ENCODE measurements at regions not wholly inside any gene's neighbourhood (a gene's known extent, or its start where the extent isn't known, plus 50 kb on each side); places are given as distances from the start of the nearest gene placed in this dataset.
A peak's percentile ranks its signal among the peaks of the same experiment; 100 is the strongest.
"Not testable (repeated sequence)": the region's sequence is repeated elsewhere in the genome, so short reads cannot be mapped to it uniquely, and the experiment has no call there.

DNA sequence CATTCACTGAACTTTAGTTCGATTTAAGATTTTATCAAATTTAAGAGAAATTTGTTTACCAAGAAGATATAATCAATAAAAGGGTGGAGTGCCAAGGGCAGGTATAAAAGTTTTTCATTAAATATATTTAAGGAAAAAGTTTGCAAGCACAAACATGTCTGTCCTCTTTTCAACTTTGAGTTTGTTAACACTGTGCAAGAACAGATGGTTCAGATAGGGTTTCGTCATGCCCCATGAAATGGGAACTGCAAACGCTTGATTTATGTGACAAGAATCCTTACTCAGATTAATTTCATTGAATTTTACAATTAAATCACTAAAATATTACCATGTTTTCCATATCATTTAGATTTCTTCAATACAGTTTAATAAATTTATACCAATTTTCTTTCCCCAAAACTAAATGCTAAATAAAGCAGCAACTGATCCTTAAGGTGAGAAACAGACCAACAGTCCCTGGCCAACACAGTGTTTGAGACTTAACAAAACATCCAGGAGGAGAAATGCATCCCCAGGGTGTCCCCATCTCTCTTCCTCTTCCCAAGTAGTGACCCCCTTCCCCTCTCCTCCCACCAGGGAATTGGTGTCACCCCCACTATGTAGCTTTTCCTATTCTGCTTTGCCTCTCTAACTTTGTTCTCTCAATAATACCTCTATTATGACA is 292.9 kb downstream of the LTN1 start:
- DNase-seq: peak in 1 of 2 experiments; percentile 26

DNA sequence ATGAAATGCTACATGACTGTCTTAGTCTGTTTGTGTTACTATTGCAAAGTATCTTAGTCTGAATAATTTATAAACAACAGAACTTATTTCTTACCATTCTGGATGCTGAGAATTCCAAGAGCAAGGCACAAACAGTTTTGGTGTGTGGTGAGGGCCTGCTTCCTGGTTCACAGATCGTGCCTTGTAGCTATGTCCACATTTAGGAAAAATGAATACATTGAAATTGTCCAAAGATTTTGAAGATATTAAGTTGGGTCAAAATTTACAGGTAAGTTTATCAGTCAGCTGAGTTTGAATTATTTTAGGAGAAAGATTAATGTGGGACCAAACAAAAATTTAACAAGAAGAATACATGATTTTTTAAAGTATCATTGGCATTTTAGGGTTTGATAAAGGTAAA is 293.5 kb downstream of the LTN1 start:
- no peak for DNase-seq

DNA sequence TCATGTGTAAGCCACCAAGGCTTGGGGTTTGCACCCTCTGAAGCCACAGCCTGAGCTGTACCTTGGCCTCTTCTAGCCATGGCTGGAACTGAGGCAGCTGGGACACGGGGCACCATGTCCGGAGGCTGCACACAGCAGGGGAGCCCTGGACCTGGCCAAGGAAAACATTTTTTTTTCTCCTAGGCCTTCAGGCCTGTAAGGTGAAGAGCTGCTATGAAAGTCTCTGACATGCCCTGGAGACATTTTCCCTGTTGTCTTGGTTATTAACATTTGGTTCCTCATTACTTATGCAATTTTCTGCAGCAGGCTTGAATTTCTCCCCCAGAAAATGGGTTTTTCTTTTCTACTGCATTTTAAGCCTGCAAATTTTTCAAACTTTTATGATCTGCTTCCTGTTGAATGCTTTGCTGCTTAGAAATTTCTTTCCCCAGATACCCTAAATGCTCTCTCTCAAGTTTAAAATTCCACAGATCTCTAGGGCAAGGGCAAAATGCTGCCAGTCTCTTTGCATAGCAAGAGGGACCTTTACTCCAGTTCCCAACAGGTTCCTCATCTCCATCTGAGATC is 295.8 kb downstream of the LTN1 start:
- DNase-seq: no peak

DNA sequence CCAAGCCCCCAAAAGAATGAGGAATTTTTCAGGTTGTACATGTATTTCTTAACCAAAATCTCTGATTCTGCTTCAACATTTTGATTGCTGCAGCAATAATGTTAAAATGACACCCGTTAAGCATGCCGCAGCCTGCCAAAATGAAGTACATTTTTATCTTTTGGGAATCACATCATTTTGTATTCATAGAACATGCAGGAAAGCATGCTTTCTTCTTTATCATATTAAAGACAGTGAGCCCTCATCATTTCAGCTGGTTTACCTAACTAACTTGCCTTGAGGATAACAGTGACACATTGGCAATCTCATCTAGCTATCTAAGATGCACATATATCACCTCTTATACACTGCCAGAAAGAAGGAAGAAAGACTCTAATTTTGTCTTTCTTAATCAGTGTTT is 299.2 kb downstream of the LTN1 start:
- no peak for DNase-seq

DNA sequence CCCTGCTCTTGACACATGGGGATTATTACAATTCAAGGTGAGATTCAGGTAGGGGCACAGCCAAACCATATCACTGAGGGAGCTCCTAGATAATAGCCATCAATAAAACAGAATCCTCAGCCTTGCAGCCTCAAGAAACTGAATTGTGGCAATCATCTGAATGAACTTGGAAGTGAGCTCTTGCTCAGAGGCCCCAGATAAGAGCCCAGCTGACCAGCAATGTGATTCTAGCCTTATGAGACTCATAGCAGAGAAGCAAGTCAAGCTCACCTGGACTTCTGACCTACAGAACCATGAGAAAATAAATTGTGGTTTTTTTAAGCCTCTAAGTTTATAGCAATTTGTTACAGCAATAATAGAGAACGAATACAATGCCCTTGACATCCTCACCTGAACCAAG is 302.5 kb downstream of the LTN1 start:
- no peak for DNase-seq

DNA sequence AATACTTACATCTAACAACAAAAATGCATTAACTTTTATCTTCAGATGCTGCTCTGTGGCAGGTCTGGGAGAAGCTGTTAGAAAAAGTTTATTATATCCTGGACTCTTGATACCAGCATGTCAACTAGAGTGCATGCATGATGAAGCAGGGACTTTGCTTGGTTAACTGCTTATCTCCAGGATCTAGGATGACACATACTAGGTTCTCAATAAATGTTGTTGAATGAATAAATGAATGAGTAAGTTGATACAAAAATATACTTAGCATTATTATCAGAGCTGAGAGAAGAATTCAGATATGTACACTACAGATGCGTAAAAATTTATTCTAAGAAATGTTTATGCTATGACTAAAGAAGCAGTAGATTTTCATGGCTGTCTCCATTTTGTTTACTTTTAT is 304.3 kb downstream of the LTN1 start:
- DNase-seq: no peak

DNA sequence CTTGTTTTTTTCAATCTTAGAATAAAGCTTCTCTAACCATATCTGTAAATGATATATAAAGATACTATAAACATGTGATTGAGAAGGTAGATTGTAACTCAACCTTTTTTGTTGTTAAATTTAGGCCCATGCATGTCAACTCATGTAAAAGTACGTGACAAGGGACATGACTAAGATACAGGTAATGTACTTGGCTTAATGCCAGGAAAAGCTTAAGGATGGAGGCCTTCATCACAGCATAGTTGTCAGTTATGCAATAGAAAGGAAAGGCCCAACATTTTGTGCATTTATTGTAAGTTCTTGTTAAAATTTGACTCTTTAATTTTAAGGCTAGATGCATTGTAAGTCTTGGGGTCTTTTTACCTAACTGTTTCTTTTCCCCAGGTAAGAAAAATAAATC is 305.1 kb downstream of the LTN1 start:
- DNase-seq: peak in 1 of 2 experiments; percentile 2

DNA sequence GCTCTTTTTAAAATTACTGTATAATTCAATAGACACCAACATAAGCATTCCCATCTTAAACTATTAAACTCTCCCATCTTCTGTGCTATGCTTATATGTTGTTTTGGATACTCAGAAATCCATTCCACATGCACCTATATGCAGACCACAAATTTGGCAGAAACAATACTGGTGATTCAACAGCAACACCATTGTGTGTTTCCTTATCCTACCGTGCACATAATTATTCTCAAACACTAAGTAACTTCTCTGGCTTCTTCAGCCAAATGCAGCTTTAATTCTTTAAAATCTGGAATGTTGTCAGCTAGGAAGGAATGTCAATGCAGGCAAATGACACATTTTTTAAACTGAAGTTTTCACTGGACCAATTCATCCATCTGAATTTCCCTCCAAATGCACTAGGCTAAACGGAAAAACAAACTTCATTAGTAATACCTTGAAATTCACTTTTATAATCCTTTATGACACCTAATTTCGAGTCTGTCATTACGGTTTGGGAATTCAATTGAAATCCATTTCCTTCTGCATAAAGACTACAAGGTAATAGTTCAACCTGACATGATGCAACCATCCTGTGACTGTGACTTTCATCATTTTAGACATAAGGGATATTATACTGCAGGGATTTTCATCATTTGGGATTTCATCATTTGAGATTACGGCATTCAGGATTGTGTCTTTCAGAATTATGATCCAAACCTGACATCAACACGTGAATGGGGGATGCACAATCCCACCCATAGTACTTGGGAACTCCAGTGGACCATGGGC is 308.5 kb downstream of the LTN1 start:
- DNase-seq: no peak

DNA sequence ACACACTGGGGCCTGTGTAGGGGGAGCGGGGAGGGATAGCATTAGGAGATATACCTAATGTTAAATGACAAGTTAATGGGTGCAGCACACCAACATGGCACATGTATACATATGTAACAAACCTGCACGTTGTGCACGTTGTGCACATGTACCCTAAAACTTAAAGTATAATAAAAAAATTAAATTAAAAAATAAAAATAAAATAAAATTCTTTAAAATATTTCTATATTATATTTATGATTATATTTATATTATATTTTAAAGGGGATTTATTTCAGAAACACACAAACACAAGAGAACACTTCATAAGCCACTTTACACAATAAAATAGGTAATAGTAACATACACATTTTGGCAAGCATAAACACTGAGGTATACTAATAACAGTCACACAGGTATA is 309.8 kb downstream of the LTN1 start:
- not testable (repeated sequence) for DNase-seq

DNA sequence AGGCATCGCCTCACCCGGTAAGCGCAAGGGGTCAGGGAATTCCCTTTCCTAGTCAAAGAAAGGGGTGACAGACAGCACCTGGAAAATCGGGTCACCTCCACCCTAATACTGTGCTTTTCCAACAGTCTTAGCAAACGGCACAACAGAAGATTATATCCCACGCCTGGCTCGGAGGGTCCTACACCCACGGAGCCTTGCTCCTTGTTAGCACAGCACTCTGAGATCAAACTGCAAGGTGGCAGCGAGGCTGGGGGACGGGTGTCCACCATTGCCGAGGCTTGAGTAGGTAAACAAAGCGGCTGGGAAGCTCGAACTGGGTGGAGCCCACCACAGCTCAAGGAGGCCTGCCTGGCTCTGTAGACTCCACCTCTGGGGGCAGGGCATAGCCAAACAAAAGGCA is 315.6 kb downstream of the LTN1 start:
- not testable (repeated sequence) for DNase-seq

DNA sequence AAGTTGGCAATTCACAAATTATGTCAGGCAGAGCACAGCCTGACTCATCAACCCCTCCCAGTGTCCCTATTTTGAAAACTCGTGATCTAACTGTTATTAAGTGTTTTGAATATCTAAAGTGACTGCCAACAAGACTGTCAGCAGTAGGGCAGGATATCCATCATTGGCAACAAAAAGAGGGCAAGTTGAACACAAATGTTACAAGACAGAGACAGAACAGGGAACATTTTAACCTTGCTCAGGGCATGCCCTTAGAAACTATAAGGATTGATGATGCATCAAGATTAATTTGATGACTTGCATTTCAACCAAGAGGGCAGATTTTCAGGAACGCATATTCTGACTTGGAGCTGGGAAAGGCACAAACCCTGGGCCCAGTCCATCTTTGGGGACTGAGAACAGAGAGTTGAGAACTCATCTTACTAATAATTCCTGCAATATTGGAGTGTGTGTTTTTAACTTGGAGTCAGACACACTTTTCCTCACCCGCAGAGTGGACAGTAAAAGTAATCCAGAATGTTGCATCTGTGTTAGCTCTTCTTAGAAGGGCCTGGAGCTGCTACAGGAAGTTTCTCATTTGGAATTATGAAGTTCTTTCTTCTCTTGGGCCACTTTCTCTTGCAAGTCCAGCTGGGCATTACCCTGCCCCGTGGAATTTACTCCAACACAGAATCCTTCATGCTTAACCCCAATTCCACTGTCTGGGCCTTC is 317.2 kb downstream of the LTN1 start:
- no peak for DNase-seq

DNA sequence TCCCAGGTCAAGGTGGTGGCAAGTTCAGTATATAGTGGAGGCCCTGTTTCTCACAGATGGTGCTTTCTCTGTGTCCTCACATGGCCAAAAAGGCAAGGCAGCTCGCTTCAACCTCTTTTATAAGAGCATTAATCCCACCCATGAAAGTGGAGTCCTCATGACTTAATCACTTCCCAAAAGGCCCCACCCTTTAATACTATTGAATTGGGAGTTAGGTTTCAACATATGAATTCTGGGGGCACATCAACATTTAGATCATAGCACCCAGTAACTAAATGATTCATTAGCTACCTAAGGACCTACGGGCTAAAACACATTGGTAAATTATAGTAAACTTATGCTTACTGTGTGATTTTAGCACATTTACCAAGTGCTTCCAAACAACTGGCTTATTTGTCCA is 317.9 kb downstream of the LTN1 start:
- no peak for DNase-seq

DNA sequence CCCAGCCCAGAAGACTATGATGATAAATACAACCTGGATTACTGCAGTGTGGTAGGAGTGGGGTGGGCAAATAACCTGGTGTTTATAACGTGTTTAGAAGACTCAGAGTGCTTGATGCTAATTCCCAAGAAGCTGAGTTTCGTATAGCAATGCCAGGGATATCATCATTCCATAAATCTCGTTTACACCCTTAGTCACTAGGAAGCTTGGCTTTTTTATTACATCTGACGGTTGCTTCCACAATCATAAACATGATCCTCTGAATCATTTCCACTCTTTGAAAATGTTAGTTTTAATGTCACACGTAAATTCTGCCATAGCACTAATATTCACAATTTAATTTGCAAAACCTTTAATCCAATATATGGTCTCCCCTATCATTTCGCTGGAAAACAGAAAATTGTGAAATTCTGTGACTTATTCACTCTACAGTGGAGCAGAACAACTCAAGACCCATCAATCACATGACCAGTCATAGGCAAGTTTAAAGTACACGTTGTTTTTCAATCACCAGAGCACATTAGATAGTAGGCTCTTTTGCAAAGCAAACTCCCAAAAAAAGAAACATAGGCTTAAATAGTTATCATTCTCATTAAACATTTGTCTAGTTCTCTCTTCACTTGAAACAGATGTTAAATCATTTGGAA is 321.0 kb downstream of the LTN1 start:
- no peak for DNase-seq

DNA sequence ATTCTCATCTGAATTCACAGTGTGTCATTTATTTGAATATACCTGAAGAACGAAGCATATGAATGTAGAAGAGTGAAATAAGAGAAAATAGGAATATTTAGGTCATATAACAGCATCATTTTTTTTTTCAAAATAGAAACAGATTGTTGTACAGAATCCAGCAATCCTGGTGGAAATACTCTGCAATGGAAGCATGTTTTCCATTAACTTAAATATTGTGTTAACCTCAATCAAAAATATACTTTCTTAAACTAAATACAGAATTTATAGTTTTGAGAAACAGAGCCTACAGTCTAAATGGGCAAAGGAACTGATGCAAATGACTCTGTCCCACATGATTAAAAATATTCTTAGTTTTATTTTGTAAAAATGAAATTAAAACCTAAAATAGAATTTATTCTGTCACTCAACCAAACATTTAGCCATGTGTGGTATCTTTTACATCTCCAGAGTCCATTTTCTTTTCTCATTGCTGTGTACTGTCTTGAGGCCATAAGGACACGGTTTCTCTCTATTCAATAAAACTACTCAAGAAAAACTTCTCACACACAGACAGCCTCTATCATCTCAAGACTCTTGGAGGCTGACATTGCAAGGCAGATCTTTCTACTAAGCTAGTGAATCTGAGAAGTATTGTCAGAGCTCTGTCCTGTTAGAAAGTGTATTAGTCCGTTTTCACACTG is 322.6 kb downstream of the LTN1 start:
- no peak for DNase-seq

DNA sequence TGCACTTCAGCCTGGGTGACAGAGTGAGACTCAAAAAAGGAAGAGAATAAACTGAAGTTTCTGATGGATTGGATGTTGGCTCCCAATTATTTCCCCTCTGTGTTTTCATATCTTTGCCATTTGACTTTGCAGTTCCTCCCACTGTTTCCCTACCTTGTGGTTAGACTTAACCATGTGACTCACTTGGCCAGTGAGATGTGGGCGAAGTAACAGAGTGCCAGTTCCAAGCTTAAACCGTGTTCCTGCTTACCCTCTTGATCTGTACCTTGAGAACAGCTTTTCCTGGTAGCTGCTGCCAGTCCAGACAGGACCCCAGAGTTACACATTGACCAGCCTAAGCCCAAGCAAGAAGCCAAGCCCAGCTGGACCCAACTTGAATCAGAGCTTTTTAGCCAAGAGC is 323.4 kb downstream of the LTN1 start:
- DNase-seq: no peak

DNA sequence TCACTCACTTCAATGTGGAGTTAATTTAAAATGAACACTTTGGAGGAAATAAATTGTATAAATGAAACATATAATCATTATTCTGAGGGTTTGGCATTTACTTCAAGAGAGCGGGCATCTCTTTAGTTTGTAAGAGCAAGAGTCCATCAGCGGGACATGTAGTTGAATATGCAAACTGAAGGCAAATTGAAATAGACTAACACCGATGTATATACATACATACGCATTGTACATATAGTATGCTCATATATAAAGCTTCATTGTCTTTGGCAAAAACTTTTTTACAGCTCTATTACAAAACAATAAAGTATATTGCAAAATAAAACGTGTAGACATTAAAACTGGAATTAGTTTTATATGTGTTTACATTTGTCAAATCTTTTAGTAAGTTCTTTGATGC is 328.9 kb downstream of the LTN1 start:
- no peak for DNase-seq

DNA sequence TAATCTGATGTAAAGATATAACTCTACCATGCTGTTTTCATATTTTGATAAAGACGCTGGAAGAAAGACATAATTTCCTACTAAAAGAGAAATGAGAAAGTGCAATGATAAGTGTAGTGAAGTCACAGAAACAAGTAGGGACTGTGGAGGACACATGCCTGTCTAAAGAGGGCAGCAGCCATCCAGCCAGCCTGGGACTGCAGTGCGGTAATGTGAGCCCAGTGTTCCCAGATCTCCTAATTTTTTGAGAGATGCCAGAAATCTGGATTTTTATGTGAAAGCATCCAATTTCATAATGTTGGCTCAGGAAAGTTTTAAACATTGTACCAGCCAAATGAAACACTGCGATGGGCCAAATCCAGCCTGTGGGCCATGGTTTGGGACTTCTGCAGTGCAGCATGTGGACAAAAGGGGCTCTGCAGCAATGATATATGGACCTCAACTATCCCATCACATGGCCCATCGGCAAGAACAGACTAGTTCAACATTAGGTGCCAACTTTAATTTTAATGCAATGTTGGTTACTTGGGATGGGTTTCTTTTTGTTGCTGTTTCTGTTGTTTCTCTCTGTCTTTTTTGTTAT is 329.5 kb downstream of the LTN1 start:
- DNase-seq: no peak

DNA sequence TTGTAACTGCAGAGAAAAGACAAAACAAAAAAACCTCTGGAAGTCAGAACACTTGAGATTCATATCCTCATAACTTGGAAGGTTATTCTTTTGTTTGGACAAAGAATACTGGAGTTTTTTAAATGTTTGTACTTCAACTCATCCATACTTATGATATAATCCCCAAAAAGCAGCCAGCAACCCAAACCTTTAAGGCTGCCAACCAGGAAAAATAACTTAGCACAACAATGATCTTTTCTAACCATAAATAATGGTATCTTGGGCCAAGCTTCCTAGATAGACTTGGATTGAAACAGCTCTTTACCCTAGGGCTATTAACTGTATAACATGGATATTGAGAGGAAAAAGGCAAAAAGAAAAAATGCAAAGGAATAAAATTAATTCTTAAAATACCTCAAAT is 335.1 kb downstream of the LTN1 start:
- no peak for DNase-seq

DNA sequence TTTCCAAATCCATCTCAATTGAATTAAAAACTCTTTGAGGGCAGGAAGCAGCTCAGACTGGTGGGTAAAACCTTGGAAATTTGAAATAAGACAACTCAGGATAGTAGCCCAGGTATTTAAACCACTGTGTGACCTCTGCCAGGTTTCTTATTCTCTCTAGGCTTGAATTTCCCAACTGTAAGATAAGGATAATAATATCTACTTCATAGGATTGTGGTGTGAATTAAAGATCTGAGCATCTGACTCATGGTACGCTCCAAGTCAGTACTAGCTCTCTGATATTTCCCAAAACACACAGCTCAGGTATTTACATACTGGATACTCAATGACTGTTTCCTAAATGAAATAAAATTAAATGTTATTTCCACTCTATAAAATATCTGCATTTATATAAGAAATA is 337.2 kb downstream of the LTN1 start:
- no peak for DNase-seq

DNA sequence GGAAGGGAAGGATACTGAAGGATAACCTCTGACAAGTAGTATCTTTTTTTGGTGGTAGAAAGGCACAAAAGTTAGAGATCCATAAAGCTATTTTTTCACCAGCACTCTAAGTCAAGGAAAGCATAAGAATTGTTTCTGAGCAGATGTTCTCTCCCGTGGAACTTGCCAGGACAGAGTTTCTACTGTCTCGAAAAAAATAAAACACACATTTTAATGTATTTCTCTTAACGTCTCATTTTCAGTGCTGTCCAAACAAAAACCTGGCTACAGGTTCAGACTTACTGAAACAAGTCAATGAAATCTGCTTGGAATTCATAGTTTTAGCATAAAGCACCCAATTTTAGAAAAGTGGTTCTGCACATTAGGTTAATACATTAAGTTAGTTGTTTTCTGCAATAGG is 338.3 kb downstream of the LTN1 start:
- no peak for DNase-seq

DNA sequence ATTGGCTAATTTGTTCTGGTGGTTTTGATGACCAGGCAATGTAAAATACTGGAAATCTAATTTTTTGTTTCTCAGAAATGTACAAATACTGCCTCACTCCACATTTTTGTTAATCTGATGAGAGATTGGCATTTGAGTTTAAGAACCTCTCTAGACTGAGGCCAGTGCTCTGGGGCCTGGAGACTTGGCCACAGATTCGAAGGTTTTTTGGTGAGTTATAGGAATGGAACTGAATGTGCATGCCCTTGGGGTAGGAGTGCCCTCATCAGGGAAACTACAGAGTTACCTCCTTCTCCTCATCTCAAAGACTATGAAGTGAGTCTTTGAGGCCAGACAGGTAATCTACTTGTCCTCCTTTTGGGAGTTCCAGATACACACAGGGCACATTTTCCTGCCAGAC is 347.9 kb downstream of the LTN1 start:
- DNase-seq: no peak

DNA sequence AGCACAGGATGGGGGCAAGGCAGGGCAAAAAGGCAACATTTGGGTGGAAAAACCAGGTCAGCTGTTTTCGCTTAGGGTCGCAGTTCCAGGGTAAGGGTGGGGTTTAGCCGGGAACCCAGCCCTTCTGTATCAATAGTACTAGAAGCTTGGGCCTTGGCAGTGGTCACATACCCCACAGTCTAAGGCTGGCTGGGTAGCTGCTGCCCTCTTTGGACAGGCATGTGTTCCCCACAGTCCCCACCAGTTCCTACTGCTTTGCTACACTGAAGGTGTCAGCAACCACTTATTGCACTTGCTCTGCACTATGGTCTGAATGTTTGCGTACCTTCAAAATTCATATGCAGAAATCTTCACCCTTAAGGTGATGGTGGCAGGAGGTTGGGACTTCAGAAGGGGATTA is 349.8 kb downstream of the LTN1 start:
- no peak for DNase-seq

Data from NCI-H524 (cell line).